K562 (cell line): ENCODE measurements at regions not wholly inside any gene's neighbourhood (a gene's known extent, or its start where the extent isn't known, plus 50 kb on each side); places are given as distances from the start of the nearest gene placed in this dataset.

Experiments used
- ATAC-seq: fragments of 200-7000 bp; cut with Tn5 transposase; 3 replicates; pipeline ENCODE4 v1.9.1; 2020; ENCODE audit warnings: moderate library complexity
- BruUV-seq: library from RNA; stranded (reverse); fragments of 400-500 nt; replicated peaks from 2 replicates; lab custom pipeline; 2021; lab: Mats Ljungman, UMichigan
- CTCF ChIA-PET: fragments of 300-600 bp; formaldehyde crosslinking; extraction: SDS; loops from one replicate; lab custom pipeline; 2021; ENCODE audit warnings: low intra/inter-chr PET ratio; lab: Yijun Ruan, JAX
- POLR2A ChIA-PET: fragments of 300-600, 350-650 bp; sonication (Branson Sonifier 250); formaldehyde crosslinking; extraction: SDS; loops from one replicate; lab custom pipeline; 2021; ENCODE audit warnings: antibody characterized with exemption, inconsistent platforms; lab: Yijun Ruan, JAX
- DNase-seq, 4 experiments: peaks; one replicate each; pipeline versions ENCODE4 v3.0.0 to v3.0.0-alpha.2; 2011 to 2018; ENCODE audit warnings: low spot score in 3 of 4, mixed read lengths in 3 of 4; ENCODE audit errors: extremely low read depth in 1 of 4
- FAIRE-seq: peaks from 2 replicates; lab custom pipeline; 2011; peaks lifted over from hg19 to GRCh38; lab: Jason Lieb, UNC
- H2AFZ ChIP-seq: 2 replicates; pipeline ENCODE4 v1.6.0; 2011; ENCODE audit warnings: low read depth, low read length, control low read depth, inconsistent platforms
- H3K27ac ChIP-seq: fragments of 200-600 bp; 3 replicates; pipeline ENCODE4 v1.8.0; 2011; ENCODE audit warnings: low read depth, mild to moderate bottlenecking, control low read depth, inconsistent platforms, low read length, moderate library complexity, mixed read lengths; ENCODE audit errors: extremely low read depth
- H3K27me3 ChIP-seq, 2 experiments: fragments of 300-600 bp in 1 of 2; 2 replicates in 1 of 2; 3 replicates in 1 of 2; pipeline versions ENCODE4 v1.6.0 to v1.8.0; 2011; ENCODE audit warnings: inconsistent platforms in 2 of 2, low read length in 2 of 2, mild to moderate bottlenecking in 1 of 2, mixed read lengths in 1 of 2, moderate library complexity in 1 of 2; ENCODE audit not compliant: control insufficient read depth in 2 of 2, insufficient read depth in 2 of 2
- H3K36me3 ChIP-seq: fragments of 300-600 bp; 3 replicates; pipeline ENCODE4 v1.8.0; 2011; ENCODE audit warnings: mild to moderate bottlenecking, low read length, inconsistent platforms; ENCODE audit not compliant: control insufficient read depth, insufficient read depth
- H3K4me1 ChIP-seq, 2 experiments: fragments of 200-600 bp in 1 of 2; replicated peaks in 1 of 2; 2 replicates in 1 of 2; 3 replicates in 1 of 2; pipeline versions ENCODE4 v1.5.1 to v1.8.0; 2011; ENCODE audit warnings: inconsistent platforms in 2 of 2, low read length in 2 of 2, mild to moderate bottlenecking in 1 of 2, mixed read lengths in 1 of 2, moderate library complexity in 1 of 2; ENCODE audit not compliant: control insufficient read depth in 2 of 2, insufficient read depth in 2 of 2
- H3K4me2 ChIP-seq: 2 replicates; pipeline ENCODE4 v1.6.1; 2011; ENCODE audit warnings: low read length, control low read depth, inconsistent platforms, mixed read lengths; ENCODE audit not compliant: insufficient read depth
- H3K4me3 ChIP-seq: fragments of 200-600 bp; sonication (generic), shearing (Covaris generic); 2 replicates; pipeline ENCODE4 v1.5.1; 2016; ENCODE audit warnings: control low read depth, inconsistent platforms
- H3K79me2 ChIP-seq: fragments of 200-600 bp; 3 replicates; pipeline ENCODE4 v1.8.0; 2011; ENCODE audit warnings: low read length, inconsistent platforms; ENCODE audit not compliant: control insufficient read depth, insufficient read depth
- H3K9ac ChIP-seq, 2 experiments: 2 replicates each; pipeline versions ENCODE4 v1.6.0 to v1.6.1; 2011; ENCODE audit warnings: low read depth in 2 of 2, low read length in 2 of 2, control low read depth in 1 of 2, inconsistent platforms in 1 of 2, mild to moderate bottlenecking in 1 of 2, mixed read lengths in 1 of 2; ENCODE audit not compliant: insufficient read depth in 1 of 2
- H3K9me1 ChIP-seq: one replicate; pipeline ENCODE4 v1.6.0; 2011; ENCODE audit warnings: inconsistent platforms, mild to moderate bottlenecking, low read length, moderate library complexity; ENCODE audit not compliant: control insufficient read depth, insufficient read depth
- H3K9me3 ChIP-seq: replicated peaks from 2 replicates; pipeline ENCODE4 v1.5.1; 2011; ENCODE audit warnings: low read depth, low read length, inconsistent platforms; ENCODE audit not compliant: control insufficient read depth, insufficient read depth
- H4K20me1 ChIP-seq: replicated peaks from 2 replicates; pipeline ENCODE4 v1.6.1; 2011; ENCODE audit warnings: low read length, inconsistent platforms, mixed read lengths; ENCODE audit not compliant: control insufficient read depth, insufficient read depth
- ATF1 ChIP-seq, 2 experiments: fragments of 450-650 bp in 1 of 2; IDR thresholded peaks; 2 replicates each; pipeline ENCODE4 v1.6.1; 2016; ENCODE audit warnings: missing compliant biosample characterization in 1 of 2, missing genetic modification characterization in 1 of 2
- C11orf30 ChIP-seq: fragments of 450-650 bp; IDR thresholded peaks from 2 replicates; pipeline ENCODE4 v1.6.1; 2016; ENCODE audit warnings: low read depth, mild to moderate bottlenecking
- CHD2 ChIP-seq: IDR thresholded peaks from 2 replicates; pipeline ENCODE4 v1.6.1; 2011; ENCODE audit warnings: low read depth, low read length
- HEY1 ChIP-seq: fragments of 250-450 bp; sonication (Bioruptor Pico); IDR thresholded peaks from 2 replicates; pipeline ENCODE4 v1.5.0; 2020; ENCODE audit warnings: mild to moderate bottlenecking, moderate library complexity, borderline replicate concordance
- LEF1 ChIP-seq: fragments of 450-650 bp; IDR thresholded peaks from 2 replicates; pipeline ENCODE4 v1.6.1; 2016; ENCODE audit warnings: mild to moderate bottlenecking
- NCOA6 ChIP-seq: fragments of 450-650 bp; IDR thresholded peaks from 2 replicates; pipeline ENCODE4 v1.6.1; 2017; ENCODE audit warnings: mild to moderate bottlenecking
- NR2C2 ChIP-seq, 2 experiments: fragments of 200-800 bp in 1 of 2; sonication (Bioruptor generic) in 1 of 2; sonication (generic) in 1 of 2; formaldehyde crosslinking in 1 of 2; IDR thresholded peaks; 2 replicates each; pipeline versions ENCODE4 v1.6.1 to v1.8.0; 2016 to 2022; ENCODE audit warnings: mild to moderate bottlenecking in 1 of 2, missing compliant biosample characterization in 1 of 2, missing genetic modification characterization in 1 of 2, missing genetic modification reagents in 1 of 2
- PCBP1 ChIP-seq: fragments of 200-400 bp; formaldehyde crosslinking; IDR thresholded peaks from 2 replicates; pipeline ENCODE4 v1.6.1; 2018; ENCODE audit warnings: mild to moderate bottlenecking, low read depth, low read length; ENCODE audit not compliant: poor library complexity, severe bottlenecking
- RBM34 ChIP-seq: fragments of 200-400 bp; formaldehyde crosslinking; IDR thresholded peaks from 2 replicates; pipeline ENCODE4 v1.6.1; 2018; ENCODE audit warnings: low read length, borderline replicate concordance; ENCODE audit not compliant: insufficient read depth
- SMARCC2 ChIP-seq: fragments of 450-650 bp; IDR thresholded peaks from 2 replicates; pipeline ENCODE4 v1.6.1; 2017; ENCODE audit warnings: antibody characterized with exemption, moderate library complexity, mild to moderate bottlenecking, low read depth
- TGIF2 ChIP-seq: sonication (generic); formaldehyde crosslinking; IDR thresholded peaks from 2 replicates; pipeline ENCODE4 v1.8.1; 2022; ENCODE audit warnings: mild to moderate bottlenecking, missing genetic modification reagents, moderate library complexity
- ZKSCAN8 ChIP-seq: fragments of 200-800 bp; sonication (Bioruptor generic); IDR thresholded peaks from 2 replicates; pipeline ENCODE4 v1.6.1; 2016; ENCODE audit warnings: missing genetic modification characterization, missing compliant biosample characterization
- ZNF445 ChIP-seq: fragments of 250-450 bp; sonication (Bioruptor Pico); IDR thresholded peaks from 2 replicates; pipeline ENCODE4 v1.4.0; 2020; ENCODE audit warnings: low read depth, mild to moderate bottlenecking, moderate library complexity
- ZNF512 ChIP-seq: IDR thresholded peaks from 2 replicates; pipeline ENCODE4 v1.6.1; 2016; ENCODE audit warnings: missing genetic modification characterization, missing compliant biosample characterization
- WGBS: fragments of 100-300 bp; shearing (Covaris generic); methylation state at CpG from one replicate; pipeline ENCODE4 v1.1.6; 2016; ENCODE audit warnings: low coverage, mixed read lengths; ENCODE audit not compliant: insufficient coverage; ENCODE audit errors: missing lambda C conversion rate; 5-methylcytosine and 5-hydroxymethylcytosine counted together
- in situ Hi-C: fragments of 300-500 bp; cut with MboI; formaldehyde crosslinking; loops from 4 replicates; pipeline ENCODE4 v1.15.0; 2018; ENCODE audit warnings: inconsistent platforms, mixed read lengths
- intact Hi-C: fragments of 100-400 bp; cut with micrococcal nuclease; formaldehyde crosslinking; loops from 2 replicates; pipeline ENCODE4 v1.14.2; 2022

GRCh38 chr4:14607001-14607400, 395.3 kb upstream of the CPEB2 start (continued):
- TF ChIP-seq ATF1 (CRISPR knock-in tag; IDR thresholded peaks at IDR 0.05) (no peak), ATF1 (tag; IDR thresholded peaks at IDR 0.05) (no peak)
- TF ChIP-seq, all 486 proteins: peak for 0

DNA sequence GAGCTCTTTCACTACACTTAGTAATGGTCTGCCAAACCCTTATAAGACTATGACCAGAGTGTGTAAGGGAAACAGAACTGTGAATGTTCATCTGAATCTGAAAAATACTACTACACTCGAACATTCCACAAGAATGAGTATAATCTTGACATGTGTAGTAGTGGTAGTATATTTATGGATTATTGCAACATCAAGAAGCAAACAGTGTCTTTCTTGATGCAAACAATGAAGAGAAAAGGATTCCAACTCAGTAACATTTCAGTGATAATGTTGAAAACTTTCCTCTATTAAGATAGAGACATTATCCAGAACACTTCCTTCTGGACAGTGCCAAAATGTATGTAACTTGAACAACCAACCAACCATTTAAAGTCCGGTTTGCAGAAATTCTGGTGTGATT, 394.7 kb upstream of the CPEB2 start:
- CTCF ChIA-PET = no interaction called here
- BruUV-seq = no TSS peak
- Histone ChIP-seq H3K9me1 (no peaks in the 10 kb centered on the region), H4K20me1 (no peaks in the 10 kb centered on the region), H3K4me3 (no peak overlapping the region), H3K9ac (no peak overlapping the region), H3K27ac (no peak overlapping the region), H3K4me2 (no peak overlapping the region), H3K4me1 (no peaks in the 10 kb centered on the region), H3K79me2 (no peaks in the 10 kb centered on the region), H3K27me3 (no peaks in the 10 kb centered on the region), H2AFZ (no peak overlapping the region), H3K9me3 (no peaks in the 10 kb centered on the region; the same call in 1 of the 2 replicates), H3K36me3 (no peaks in the 10 kb centered on the region)
- in situ Hi-C loops = no loop called here
- WGBS = 3% methylated on average over 2 of the region's 2 CpGs
- intact Hi-C loops = no loop called here
- no peak for FAIRE-seq
- POLR2A ChIA-PET = no interaction called here
- ATAC-seq = no peak
- DNase-seq = no peak
- TF ChIP-seq ZNF445 (CRISPR knock-in tag) (no peak), TGIF2 (CRISPR knock-in tag) (no peak), NR2C2 (CRISPR knock-in tag; IDR thresholded peaks at IDR 0.05) (no peak), NR2C2 (tag; IDR thresholded peaks at IDR 0.05) (no peak), ZKSCAN8 (CRISPR knock-in tag) (no peak), SMARCC2 (no peak), RBM34 (no peak), LEF1 (no peak), HEY1 (CRISPR knock-in tag) (no peak), PCBP1 (no peak), CHD2 (no peak), NCOA6 (no peak), ZNF512 (tag) (no peak), C11orf30 (no peak)
